DOHH2 (cell line): ENCODE measurements at regions not wholly inside any gene's neighbourhood (a gene's known extent, or its start where the extent isn't known, plus 50 kb on each side); places are given as distances from the start of the nearest gene placed in this dataset.

ENCODE experiments used
- CTCF ChIP-seq: fragments of 200-600 bp; sonication (generic); IDR thresholded peaks from one replicate; pipeline ENCODE4 v1.5.1; 2014; ENCODE audit warnings: antibody characterized with exemption, mild to moderate bottlenecking, low read depth, low read length; ENCODE audit not compliant: poor library complexity, severe bottlenecking
- EZH2phosphoT487 ChIP-seq: fragments of 200-600 bp; sonication (generic); IDR thresholded peaks from 2 replicates; pipeline ENCODE4 v1.6.1; 2017; ENCODE audit warnings: borderline replicate concordance, mild to moderate bottlenecking, antibody characterized with exemption, low read length, moderate library complexity, mixed read lengths

GRCh38 chr16:86927699-86928098 is 349.4 kb downstream of the FOXL1 start:
- no peak for TF ChIP-seq CTCF
- no peak for TF ChIP-seq EZH2phosphoT487
